ENCODE measurements at regions not wholly inside any gene's neighbourhood (a gene's known extent, or its start where the extent isn't known, plus 50 kb on each side); places are given as distances from the start of the nearest gene placed in this dataset.
"Not testable (repeated sequence)": the region's sequence is repeated elsewhere in the genome, so short reads cannot be mapped to it uniquely, and the experiment has no call there.

DNA sequence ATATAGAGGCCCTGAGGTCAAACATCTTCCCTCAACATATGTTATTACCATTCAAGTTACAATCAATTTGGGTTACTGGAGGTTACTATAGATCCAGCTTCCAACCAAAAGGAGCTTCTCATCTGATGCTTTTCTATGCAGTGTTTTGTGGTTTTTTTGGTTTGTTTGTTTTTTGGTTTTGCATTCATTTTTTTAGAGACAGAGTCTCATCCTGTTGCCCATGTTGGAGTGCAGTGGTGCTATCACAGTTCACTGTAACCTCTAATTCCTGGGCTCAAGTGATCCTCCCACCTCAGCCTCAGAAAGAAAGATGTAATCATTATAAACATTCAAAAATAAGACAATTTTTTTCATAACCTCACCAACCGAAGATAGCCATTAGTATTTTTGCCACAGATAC lies 124.4 kb upstream of the JARID2 start:
- intact Hi-C loops (cut with micrococcal nuclease) = loop anchor here (1.0 kb wide), 1 partner anchor 9 kb away; no protein-coding TSS in a partner anchor

DNA sequence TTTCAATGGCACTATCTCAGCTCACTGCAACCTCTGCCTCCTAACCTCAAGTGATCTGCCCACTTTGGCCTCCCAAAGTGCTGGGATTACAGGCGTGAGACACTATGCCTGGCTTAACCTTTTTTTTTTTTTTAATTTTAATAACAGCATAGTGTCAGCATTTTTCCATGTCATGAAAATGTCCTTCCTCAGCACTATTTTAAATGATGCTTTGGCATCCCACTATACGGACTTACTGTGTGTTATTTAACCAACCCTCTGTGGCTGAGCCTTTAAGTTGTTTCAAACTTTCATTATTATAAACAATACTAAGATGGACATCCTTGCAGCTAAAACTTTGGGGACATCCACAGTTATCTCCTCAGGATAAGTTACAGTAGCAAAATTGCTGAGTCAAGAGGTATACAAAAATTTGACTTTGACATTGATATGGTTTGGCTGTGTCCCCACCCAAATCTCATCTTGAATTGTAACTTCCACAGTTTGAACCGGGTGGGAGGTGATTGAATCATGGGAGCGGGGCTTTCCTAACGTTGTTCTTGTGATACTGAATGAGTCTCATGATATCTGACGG lies 123.8 kb upstream of the JARID2 start:
- intact Hi-C loops (cut with micrococcal nuclease) = loop anchor here (1.0 kb wide), 1 partner anchor 8 kb away; no protein-coding TSS in a partner anchor

DNA sequence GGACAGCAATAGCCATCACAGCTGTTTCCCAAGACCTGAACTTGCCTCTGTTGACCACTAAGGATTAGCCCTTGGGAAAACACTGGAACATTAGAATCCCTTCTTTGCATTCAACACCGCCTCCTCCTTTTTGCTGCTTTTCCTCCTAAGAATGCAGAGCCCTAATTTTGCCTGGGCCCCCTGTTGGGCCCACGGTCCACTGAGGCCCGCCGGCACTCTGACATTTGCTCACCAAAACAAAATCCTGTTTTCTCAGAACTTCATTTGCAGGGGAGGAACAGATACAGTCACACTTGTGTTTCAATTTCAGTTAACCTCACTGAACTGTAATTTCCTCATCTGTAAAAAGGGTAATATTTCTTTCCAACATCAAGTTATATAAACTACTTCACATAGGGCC lies 116.0 kb upstream of the JARID2 start:
- intact Hi-C loops (cut with micrococcal nuclease) = loop anchor here (1.0 kb wide), 1 partner anchor 9 kb away; no protein-coding TSS in a partner anchor

DNA sequence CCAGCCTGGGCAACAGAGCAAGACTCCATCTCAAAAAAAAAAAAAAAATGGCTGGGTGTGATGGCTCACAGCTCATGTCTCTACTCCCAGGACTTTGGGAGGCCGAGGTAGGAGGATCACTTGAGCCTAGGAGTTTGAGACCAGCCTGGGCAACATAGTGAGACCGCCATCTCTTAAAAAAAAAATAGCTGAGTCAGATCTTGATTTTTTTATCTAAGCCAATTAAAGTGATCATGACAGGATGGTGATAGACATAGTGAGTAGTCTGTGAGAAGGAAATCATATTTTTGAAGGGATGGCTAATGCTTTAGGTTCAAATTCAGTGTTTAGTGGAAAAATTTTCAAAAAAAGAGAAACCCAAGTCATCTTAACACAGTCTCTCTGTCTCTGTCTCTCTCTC lies 114.6 kb upstream of the JARID2 start:
- intact Hi-C loops (cut with micrococcal nuclease) = no loop called here

DNA sequence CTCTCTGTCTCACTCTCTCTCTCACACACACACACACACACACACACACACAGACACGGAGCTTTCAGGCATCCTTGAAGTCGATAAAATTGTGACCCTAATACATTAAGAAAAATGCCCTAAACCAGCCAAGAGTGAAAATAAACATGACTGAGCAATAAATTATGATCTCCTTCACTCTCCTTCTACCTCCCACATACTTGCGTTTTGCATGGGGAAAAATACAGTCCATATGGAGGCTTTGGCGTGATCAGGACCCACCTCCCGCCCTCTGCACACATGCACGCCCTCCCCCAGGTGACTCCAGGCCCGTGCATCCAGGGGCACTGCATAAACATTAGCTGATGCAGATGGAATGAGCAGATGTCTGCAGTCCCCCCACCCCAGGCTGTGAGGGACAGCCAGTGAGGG lies 114.2 kb upstream of the JARID2 start:
- intact Hi-C loops (cut with micrococcal nuclease) = no loop called here

DNA sequence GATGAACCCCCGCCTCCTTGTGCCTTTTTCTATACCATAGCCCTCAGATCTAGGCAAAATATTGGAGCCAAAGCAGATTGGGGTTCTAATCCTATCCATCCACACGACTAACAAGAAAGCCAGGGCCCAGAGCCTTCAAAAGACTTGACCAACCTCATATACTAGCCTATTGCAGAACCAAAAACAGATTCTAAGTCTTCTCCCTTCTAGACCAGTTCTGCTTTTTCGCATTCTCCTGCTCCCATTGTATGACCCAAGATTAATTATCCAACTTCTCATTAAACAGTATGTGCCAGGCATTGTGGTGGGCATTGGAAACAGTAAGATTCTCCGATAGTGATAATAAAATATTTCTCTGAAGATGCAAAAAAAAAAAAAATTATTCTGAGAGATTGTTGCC lies 113.7 kb upstream of the JARID2 start:
- intact Hi-C loops (cut with micrococcal nuclease) = no loop called here

DNA sequence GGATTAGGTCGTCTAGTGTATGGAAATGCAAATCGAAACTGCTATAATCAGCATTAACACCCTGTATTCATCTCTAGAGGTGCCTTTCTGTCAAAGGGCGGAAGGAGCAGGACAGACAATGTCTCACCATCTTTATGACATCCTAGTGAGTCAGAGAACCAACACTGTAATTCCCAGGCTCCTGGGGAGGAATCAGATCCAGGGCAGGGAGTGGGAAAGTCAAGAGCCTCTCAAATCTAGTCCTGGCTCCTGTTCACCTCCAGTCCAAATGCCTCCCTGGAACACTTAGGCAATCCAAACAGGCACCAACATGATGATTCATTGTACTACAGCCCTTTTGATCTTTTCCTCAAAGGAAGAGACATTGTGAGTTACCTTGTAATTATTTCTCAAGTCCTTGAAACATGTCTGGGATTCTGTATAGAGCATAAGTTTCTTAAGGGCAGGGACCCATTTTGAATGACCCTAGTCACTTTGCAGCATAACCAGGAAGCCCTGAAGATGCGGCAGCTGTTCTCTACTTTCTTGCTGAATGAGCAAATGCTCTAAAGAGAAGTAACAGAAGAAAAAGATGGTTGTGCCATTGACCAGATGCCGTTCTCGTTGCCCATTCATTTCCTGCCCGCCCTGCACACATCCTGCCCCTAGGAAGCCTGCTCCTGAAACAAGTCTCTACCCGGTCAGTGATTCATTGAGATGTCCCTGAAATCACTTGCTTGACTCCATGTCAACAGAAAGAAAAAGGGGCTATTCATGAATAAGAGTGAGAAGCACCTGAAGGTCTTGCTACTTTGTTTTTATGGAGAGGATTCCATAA lies 112.8 kb upstream of the JARID2 start:
- intact Hi-C loops (cut with micrococcal nuclease) = no loop called here

DNA sequence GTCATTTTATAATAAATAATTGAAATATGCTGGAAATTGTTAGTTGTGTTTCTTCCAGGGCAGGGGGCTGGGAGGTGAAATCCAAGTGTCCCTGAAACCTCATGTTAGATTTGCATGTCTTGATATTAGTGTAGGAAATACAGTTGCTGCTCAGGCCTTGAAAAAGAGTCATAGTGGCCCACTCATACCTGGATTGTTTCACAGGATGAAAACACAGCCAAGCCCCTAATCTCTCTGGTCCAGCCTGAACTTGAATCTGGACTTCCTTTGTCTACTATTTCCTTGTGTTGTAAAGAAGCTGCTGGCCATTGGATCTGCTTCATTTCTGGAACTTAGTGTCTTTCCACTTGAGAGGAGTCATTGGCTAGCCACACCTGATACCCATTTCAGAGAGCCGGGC lies 108.8 kb upstream of the JARID2 start:
- intact Hi-C loops (cut with micrococcal nuclease) = no loop called here

DNA sequence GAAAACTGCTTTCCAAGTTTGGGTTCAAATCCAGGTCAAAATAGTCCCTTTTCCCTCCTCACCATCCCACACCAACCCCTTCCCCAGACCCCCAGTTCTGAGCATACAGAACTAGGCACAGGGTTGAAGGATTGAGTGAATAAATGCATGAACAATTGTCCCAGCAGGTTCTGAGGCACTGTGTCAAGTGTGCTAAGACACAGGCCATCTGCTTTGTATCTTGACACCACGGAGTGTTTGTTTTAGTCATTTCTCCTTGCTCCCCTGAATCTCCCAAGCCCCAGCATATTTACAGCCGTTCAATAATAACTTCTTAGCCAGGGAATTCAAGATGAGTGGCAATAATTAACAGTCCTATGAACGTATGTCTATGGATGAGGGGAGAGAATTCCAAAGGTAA lies 102.8 kb upstream of the JARID2 start:
- intact Hi-C loops (cut with micrococcal nuclease) = no loop called here

DNA sequence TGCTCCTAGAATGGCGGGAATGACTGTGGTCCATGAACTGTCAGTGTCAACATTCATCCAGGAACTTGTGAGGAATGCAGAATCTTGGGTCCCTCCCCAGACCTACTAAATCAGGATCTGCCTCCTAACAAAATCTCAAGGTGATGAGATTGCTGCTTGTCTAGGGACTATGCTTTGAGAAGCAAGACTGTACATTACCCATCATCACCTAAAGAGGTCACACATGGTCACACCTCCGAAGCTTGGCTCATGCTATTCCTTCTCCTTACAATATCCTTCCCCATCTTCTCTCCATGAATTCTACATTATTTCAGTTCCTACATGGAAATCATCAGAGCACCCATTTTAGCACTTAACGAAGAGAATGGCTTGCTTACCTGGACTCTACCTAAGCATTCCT lies 102.3 kb upstream of the JARID2 start:
- intact Hi-C loops (cut with micrococcal nuclease) = no loop called here

DNA sequence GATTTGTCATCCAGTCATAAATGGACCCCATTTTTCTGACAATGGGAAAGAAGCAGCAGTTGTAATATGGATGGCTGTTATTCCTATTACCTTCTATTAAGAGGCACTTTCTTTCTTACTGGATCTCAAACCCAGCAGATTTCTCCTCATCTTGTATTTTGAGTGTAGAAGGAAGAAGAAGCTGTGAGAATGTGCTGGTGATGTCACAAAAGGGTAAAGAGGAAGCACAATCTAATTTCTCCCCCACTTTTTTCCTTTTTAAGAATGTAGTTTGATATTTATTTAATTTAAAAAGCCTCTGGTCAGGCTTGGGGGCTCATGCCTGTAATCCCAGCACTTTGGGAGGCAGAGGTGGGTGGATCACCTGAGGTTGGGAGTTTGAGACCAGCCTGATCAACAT lies 100.0 kb upstream of the JARID2 start:
- intact Hi-C loops (cut with micrococcal nuclease) = no loop called here

DNA sequence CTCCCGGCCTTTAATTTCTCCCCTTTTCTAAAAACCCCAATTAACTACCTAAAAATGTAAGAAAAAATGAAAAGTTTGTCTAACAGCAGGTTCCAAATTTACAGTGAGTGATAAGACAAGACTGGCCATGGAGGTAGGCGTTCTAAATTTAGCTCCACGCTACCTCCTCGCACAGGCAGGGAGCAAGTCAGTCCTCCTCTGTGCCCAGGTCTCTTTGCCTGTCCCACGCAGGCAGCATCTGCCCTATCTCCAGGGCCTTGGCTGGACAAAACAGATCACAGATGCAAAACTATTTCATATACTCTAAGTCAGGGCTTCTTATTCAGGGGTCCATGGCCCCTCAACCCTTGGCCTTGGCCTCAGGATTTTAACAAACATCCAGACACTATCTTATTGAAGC lies 98.0 kb upstream of the JARID2 start:
- intact Hi-C loops (cut with micrococcal nuclease) = no loop called here

DNA sequence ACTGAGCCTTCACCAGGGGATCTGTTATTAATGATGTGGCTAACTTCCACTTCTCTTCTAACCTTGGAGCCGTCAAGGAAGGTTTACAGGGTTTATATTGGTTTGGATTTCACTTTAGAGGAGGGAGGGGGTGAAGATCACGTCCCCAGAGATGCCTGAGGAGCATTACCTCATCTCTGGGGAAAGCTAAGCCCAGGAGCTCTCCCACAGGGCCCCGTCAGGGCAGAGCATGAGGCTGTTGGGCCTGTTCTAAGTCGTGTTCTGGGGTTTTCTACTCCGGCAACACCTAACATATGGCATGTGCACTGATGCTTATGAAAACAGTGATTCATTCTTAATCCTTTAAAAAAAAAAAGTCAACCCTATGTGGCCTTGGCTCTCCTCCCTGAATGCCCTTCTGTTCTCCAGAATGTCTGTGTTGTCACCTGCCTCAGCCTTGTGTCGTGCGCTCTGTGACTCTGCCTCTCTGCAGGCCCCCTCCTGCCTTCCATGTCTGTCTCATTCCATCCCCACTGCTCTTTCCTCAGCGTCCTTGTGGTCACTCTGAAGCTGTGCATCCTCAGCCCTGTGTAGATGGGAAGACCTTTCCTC lies 97.4 kb upstream of the JARID2 start:
- intact Hi-C loops (cut with micrococcal nuclease) = no loop called here

DNA sequence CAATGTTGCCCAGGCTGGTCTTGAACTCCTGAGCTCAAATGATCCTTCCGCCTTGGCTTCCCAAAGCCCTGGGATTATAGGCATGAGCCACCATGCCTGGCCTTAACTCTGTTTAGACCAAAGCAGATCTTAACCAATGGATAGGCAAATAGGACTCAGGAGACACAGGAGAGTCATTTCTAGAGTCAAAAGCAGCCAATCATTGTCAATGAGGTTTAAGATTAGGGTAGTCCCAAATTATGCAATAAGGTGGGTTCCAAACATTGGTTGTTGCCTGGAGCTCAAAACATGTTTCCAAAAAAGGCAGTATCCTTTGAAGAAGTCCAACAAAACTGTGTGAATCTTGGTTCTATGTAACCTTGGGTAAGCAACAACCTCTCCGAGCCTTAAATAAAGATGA lies 95.7 kb upstream of the JARID2 start:
- intact Hi-C loops (cut with micrococcal nuclease) = no loop called here

DNA sequence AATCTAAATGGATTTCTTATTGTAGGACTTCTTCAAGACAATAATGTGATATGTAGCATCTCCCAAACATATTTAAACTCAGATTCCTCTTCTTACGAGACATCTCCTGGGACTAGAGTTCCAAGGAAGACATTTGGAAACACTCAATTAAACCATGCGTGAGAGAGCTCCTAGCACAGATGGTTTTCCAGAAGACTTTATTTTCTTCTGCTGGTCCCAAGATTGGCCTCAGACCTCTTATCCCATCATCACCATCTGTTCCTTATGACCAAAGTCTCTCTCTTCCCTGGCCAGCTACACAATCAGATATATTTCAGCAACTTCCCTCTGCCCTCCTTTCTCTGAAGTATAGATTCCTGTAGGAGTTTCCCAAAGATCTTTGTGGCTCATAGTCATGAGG lies 93.2 kb upstream of the JARID2 start:
- intact Hi-C loops (cut with micrococcal nuclease) = no loop called here

DNA sequence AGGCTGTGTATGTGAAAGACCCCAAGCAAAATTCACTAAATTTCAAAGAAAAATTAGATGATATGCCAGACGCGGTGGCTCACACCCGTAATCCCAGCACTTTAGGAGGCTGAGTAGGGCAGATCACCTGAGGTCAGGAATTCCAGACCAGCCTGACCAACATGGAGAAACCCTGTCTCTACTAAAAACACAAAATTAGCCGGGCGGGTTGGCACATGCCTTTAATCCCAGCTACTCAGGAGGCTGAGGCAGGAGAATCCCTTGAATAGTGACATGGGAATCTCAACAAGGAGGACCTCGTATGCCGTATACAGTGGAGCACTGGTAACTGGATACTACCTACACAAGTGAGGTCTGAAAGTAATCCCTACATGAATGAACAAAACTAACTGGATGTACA lies 92.7 kb upstream of the JARID2 start:
- intact Hi-C loops (cut with micrococcal nuclease) = no loop called here

DNA sequence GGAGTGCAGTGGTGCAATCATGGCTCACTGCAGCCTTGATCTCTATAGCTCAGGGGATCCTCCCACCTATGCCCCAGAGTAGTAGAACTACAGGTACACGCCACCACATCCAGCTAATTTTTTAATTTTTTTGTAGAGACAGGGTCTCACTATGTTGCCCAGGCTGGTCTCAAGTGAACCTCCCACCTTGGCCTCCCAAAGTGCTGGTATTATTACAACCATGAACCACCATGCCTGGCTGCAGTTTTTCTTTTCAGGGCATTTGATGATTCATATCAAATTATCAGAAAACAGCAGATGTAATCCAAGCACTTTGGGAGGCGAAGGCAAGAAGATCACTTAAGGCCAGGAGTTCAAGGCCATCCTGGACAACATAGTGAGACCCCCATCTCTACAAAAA lies 88.4 kb upstream of the JARID2 start:
- intact Hi-C loops (cut with micrococcal nuclease) = no loop called here

DNA sequence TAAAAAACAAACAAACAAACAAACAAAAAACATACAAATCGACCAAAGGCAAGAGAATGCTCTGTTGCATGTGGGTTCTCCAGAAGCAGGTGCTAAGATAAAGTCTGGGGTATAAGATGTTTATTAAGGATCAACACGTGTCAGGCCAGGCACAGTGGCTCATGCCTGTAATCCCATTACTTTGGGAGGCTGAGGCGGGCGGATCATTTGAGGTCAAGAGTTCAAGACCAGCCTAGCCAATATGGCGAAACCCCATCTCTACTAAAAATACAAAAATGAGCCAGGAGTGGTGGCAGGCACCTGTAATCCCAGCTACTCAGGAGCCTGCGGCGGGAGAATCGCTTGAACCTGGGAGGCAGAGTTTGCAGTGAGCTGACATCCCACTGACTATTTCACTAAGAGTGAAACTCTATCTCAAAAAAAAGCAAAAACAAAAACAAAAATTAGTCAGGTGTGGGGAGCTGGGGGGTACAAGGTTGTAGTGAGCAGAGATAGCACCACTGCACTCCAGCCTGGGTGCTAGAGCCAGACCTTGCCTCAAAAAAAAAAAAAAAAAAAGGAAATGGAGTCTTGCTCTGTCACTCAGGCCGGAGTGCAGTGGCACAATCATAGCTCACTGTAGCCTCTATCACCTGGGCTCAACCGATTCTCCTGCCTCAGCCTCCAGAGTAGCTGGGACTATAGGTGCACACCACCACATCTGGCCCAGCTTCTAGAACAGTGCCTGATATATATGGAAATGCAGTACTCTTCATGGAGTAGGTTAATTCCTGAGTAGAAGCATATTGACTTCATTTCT lies 86.8 kb upstream of the JARID2 start:
- intact Hi-C loops (cut with micrococcal nuclease) = no loop called here

DNA sequence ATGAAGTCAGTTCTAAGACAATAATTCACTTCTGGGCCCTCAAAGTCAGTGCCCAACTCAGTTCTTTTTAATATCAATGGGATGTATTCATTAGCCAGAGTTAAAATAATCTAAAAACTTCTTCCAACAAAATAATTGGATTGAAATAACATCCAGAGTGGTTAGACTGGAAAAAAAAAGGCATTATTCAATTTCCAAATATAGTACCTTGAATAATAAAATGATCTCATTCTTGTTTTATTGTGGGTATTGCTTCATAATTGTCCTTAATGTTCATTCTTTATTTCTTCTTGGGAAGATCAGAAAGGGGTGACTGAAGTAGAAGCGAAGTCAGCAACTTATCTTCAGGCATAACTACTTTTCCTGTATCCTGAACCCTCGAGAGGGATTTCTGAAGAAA lies 85.1 kb upstream of the JARID2 start:
- intact Hi-C loops (cut with micrococcal nuclease) = no loop called here

DNA sequence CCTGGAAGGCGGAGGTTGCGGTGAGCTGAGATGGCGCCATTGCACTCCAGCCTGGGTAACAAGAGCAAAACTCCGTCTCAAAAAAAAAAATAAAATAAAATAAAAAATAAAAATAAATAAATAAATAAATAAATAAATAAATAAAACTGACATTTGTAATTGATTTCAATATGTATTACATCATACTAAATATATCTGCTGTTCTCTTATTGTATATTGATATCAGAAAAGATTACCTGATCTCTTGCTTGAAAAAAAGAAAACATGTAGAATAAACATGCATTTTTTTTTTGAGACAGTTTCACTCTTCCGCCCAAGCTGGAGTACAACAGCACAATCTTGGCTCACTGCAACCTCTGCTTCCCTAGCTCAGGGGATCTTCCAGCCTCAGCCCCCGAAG lies 81.0 kb upstream of the JARID2 start:
- intact Hi-C loops (cut with micrococcal nuclease) = not testable (repeated sequence)

DNA sequence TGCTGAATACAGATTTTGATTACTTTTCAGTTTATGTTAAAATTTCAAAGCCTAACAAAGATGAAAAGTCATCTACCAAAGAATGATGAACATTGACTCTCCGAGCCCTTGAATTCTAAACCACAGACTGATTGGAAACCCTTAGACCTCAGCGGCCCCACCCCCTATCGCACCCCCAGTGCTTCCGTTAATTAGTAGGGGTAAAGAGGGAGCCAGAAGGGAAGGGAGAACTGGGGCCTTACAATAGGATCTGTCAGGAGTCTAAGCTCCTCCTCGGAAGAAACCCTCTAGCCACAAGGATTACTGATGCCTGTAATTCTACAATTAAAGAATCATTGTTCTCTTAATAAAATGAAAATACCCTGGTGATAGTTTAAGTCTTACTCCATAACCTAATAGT lies 79.7 kb upstream of the JARID2 start:
- intact Hi-C loops (cut with micrococcal nuclease) = no loop called here

DNA sequence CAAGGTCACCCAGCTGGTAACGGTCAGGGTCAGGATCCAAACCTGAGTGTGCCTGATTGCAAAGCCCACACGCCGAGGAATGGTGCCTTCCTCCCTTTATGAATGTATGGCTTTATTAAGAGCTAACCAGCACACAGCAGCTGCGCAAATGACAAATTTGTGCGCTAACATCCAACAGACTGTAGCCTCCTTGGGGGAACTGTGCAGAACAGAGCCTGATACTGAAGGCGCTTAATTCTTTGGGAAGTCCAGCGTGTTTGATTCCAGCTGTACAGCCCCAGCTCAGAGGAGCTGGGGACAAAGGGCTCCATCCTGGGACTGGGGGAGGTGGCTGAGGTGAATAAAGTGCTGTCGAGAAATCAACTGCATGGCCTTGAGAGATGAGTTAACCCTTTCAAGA lies 75.7 kb upstream of the JARID2 start:
- intact Hi-C loops (cut with micrococcal nuclease) = no loop called here

All from T-helper 1 cell treated with Interleukin-12 subunit alpha and Interleukin-12 subunit beta and Interleukin-4 antibody, amounts not matched to agents 30 ng/mL and 1 ng/mL, for 36 hours (primary cell).